K562 (cell line): ENCODE measurements at regions not wholly inside any gene's neighbourhood (a gene's known extent, or its start where the extent isn't known, plus 50 kb on each side); places are given as distances from the start of the nearest gene placed in this dataset.

Source experiments
- CREB3 ChIP-seq: fragments of 450-650 bp; conservative IDR thresholded peaks from 2 replicates; pipeline ENCODE4 v1.6.1; 2016; ENCODE audit warnings: missing genetic modification characterization, low read depth, mild to moderate bottlenecking, missing compliant biosample characterization, moderate library complexity
- FOXJ2 ChIP-seq: fragments of 200-800 bp; sonication (Bioruptor generic); IDR thresholded peaks from 2 replicates; pipeline ENCODE4 v1.6.1; 2016; ENCODE audit warnings: missing genetic modification characterization, missing compliant biosample characterization
- HMG20B ChIP-seq: fragments of 250-450 bp; sonication (Bioruptor Pico); IDR thresholded peaks from 2 replicates; pipeline ENCODE4 v1.5.0; 2021; ENCODE audit warnings: mild to moderate bottlenecking
- MTA2 ChIP-seq: fragments of 450-650 bp; IDR thresholded peaks from 2 replicates; pipeline ENCODE4 v1.6.1; 2016; ENCODE audit warnings: low read depth
- NR2C1 ChIP-seq, 2 experiments: fragments of 450-650 bp; IDR thresholded peaks; 2 replicates each; pipeline ENCODE4 v1.6.1; 2017; ENCODE audit warnings: mild to moderate bottlenecking in 2 of 2, antibody characterized with exemption in 1 of 2, inconsistent platforms in 1 of 2, missing compliant biosample characterization in 1 of 2, missing genetic modification characterization in 1 of 2
- NUFIP1 ChIP-seq: fragments of 450-650 bp; IDR thresholded peaks from 2 replicates; pipeline ENCODE4 v1.6.1; 2018; ENCODE audit not compliant: partially characterized antibody
- POLR2G ChIP-seq: fragments of 200-400 bp; formaldehyde crosslinking; IDR thresholded peaks from 2 replicates; pipeline ENCODE4 v1.6.1; 2017; ENCODE audit warnings: low read depth, mild to moderate bottlenecking, antibody characterized with exemption, low read length, moderate library complexity
- REST ChIP-seq, 2 experiments: fragments of 450-650 bp; formaldehyde crosslinking in 1 of 2; IDR thresholded peaks; 2 replicates each; pipeline versions ENCODE4 v1.4.0 to v1.6.1; 2014 to 2020; ENCODE audit warnings: mild to moderate bottlenecking in 2 of 2, borderline replicate concordance in 1 of 2, low read depth in 1 of 2
- SRF ChIP-seq, 2 experiments: fragments of 250-450, 450-650 bp in 1 of 2; sonication (Bioruptor Pico) in 1 of 2; sonication (generic) in 1 of 2; formaldehyde crosslinking; IDR thresholded peaks; 2 replicates each; pipeline versions ENCODE4 v1.5.0 to v1.5.1; 2020 to 2022; ENCODE audit warnings: mild to moderate bottlenecking in 1 of 2, missing genetic modification reagents in 1 of 2
- ZBTB1 ChIP-seq: sonication (generic); formaldehyde crosslinking; IDR thresholded peaks from 2 replicates; pipeline ENCODE4 v1.8.1; 2023; ENCODE audit warnings: missing genetic modification reagents, low read depth, mild to moderate bottlenecking, borderline replicate concordance
- ZNF12 ChIP-seq: sonication (generic); formaldehyde crosslinking; IDR thresholded peaks from 2 replicates; pipeline ENCODE4 v1.4.0; 2020; ENCODE audit warnings: mild to moderate bottlenecking, missing genetic modification reagents
- ZNF146 ChIP-seq: IDR thresholded peaks from one replicate; pipeline ENCODE4 v1.6.1; 2018; ENCODE audit warnings: missing compliant biosample characterization; ENCODE audit not compliant: unreplicated experiment
- ZNF224 ChIP-seq: sonication (generic); formaldehyde crosslinking; IDR thresholded peaks from 2 replicates; pipeline ENCODE4 v1.8.0; 2022; ENCODE audit warnings: mild to moderate bottlenecking, missing genetic modification reagents
- ZNF584 ChIP-seq: fragments of 200-800 bp; sonication (Bioruptor generic); IDR thresholded peaks from 2 replicates; pipeline ENCODE4 v1.6.1; 2016; ENCODE audit warnings: low read depth, mild to moderate bottlenecking, missing genetic modification characterization, missing compliant biosample characterization
- ZNF589 ChIP-seq: fragments of 200-800 bp; sonication (Bioruptor generic); IDR thresholded peaks from 2 replicates; pipeline ENCODE4 v1.6.1; 2016; ENCODE audit warnings: low read depth, missing genetic modification characterization, missing compliant biosample characterization
- ZNF644 ChIP-seq: fragments of 200-800 bp; sonication (Bioruptor generic); IDR thresholded peaks from 2 replicates; pipeline ENCODE4 v1.6.1; 2016; ENCODE audit warnings: low read depth, missing genetic modification characterization, missing compliant biosample characterization

- TF ChIP-seq REST (IDR thresholded peaks at IDR 0.05; ENCODE audit: borderline replicate concordance) (peak; percentile 99), REST (CRISPR knock-in tag; IDR thresholded peaks at IDR 0.05; ENCODE audit: low read depth) (peak; percentile 98), ZBTB1 (CRISPR knock-in tag) (no peak), MTA2 (no peak), SRF (CRISPR knock-in tag; IDR thresholded peaks at IDR 0.05) (0 out of 4 replicates have a peak, but pooled peaks of 1 of the 2 experiments have one; percentile 26), ZNF584 (CRISPR knock-in tag) (0 out of 2 replicates have a peak, but pooled peaks have one; percentile 32), CREB3 (0 out of 2 replicates have a peak, but pooled peaks have one; percentile 42), HMG20B (CRISPR knock-in tag) (no peak), ZNF224 (CRISPR knock-in tag) (no peak), ZNF589 (CRISPR knock-in tag) (0 out of 2 replicates have a peak, but pooled peaks have one; percentile 54), NR2C1 (IDR thresholded peaks at IDR 0.05) (no peak), NR2C1 (tag; IDR thresholded peaks at IDR 0.05) (peak; percentile 36; the same call in 1 of the 2 replicates), POLR2G (no peak), ZNF146 (CRISPR knock-in tag) (no peak), NUFIP1 (no peak), FOXJ2 (no peak), ZNF644 (tag) (peak; percentile 71; the same call in 1 of the 2 replicates), ZNF12 (CRISPR knock-in tag) (no peak)
Measured at GRCh38 chr1:29736582-29737188, 500.4 kb downstream of the PTPRU start (continued).
